CD14-positive monocyte (primary cell): ENCODE measurements at regions not wholly inside any gene's neighbourhood (a gene's known extent, or its start where the extent isn't known, plus 50 kb on each side); places are given as distances from the start of the nearest gene placed in this dataset.
A peak's percentile ranks its signal among the peaks of the same experiment; 100 is the strongest.

ENCODE experiments used
- DNase-seq, 3 donors: peaks; one replicate each; pipeline ENCODE4 v3.0.0-alpha.2; 2011 to 2022
- H2AFZ ChIP-seq: 2 replicates; pipeline ENCODE4 v1.6.0; 2012; ENCODE audit warnings: mild to moderate bottlenecking, low read depth, low read length, inconsistent platforms; ENCODE audit not compliant: insufficient read depth, poor library complexity, severe bottlenecking
- H3K27ac ChIP-seq, 2 donors: 1 replicate in 1 of 2; 2 replicates in 1 of 2; pipeline ENCODE4 v1.5.1; 2012 to 2013; ENCODE audit warnings: low read length in 2 of 2, control low read depth in 1 of 2, inconsistent platforms in 1 of 2, low read depth in 1 of 2, mild to moderate bottlenecking in 1 of 2
- H3K27me3 ChIP-seq, 2 donors: one replicate each; pipeline versions ENCODE4 v1.6.0 to v1.6.1; 2011 to 2013; ENCODE audit warnings: low read length in 2 of 2; ENCODE audit not compliant: control insufficient read depth in 2 of 2, insufficient read depth in 2 of 2
- H3K36me3 ChIP-seq, 2 donors: replicated peaks in 1 of 2; 1 replicate in 1 of 2; 2 replicates in 1 of 2; pipeline versions ENCODE4 v1.5.1 to v1.6.1; 2012 to 2013; ENCODE audit warnings: low read length in 2 of 2, control low read depth in 1 of 2, inconsistent platforms in 1 of 2, mild to moderate bottlenecking in 1 of 2; ENCODE audit not compliant: insufficient read depth in 2 of 2, control insufficient read depth in 1 of 2
- H3K4me1 ChIP-seq, 2 donors: 1 replicate in 1 of 2; 2 replicates in 1 of 2; pipeline versions ENCODE4 v1.5.1 to v1.6.1; 2012 to 2013; ENCODE audit warnings: low read length in 2 of 2, control low read depth in 1 of 2, inconsistent platforms in 1 of 2, mild to moderate bottlenecking in 1 of 2, moderate library complexity in 1 of 2; ENCODE audit not compliant: insufficient read depth in 2 of 2, control insufficient read depth in 1 of 2
- H3K4me2 ChIP-seq: replicated peaks from 2 replicates; pipeline ENCODE3; 2012; ENCODE audit warnings: low read length, moderate library complexity, mild to moderate bottlenecking; ENCODE audit not compliant: poor library complexity, severe bottlenecking; ENCODE audit errors: extremely low read depth
- H3K4me3 ChIP-seq, 3 experiments: fragments of 200-600 bp in 1 of 3; sonication (generic) in 1 of 3; replicated peaks in 1 of 3; 1 replicate in 2 of 3; 2 replicates in 1 of 3; pipeline ENCODE4 v1.5.1; 2011 to 2013; ENCODE audit warnings: low read length in 3 of 3, mild to moderate bottlenecking in 3 of 3, control low read depth in 2 of 3, low read depth in 2 of 3, inconsistent platforms in 1 of 3, moderate library complexity in 1 of 3
- H3K79me2 ChIP-seq: 2 replicates; pipeline ENCODE4 v1.6.0; 2012; ENCODE audit warnings: mild to moderate bottlenecking, control low read depth, inconsistent platforms, low read length, moderate library complexity; ENCODE audit not compliant: insufficient read depth
- H3K9ac ChIP-seq: 2 replicates; pipeline ENCODE4 v1.6.0; 2017; ENCODE audit warnings: low read length, mild to moderate bottlenecking; ENCODE audit not compliant: insufficient read depth, poor library complexity, severe bottlenecking
- H3K9me3 ChIP-seq, 2 donors: replicated peaks in 1 of 2; 1 replicate in 1 of 2; 2 replicates in 1 of 2; pipeline versions ENCODE4 v1.5.1 to v1.6.1; 2012 to 2013; ENCODE audit warnings: low read length in 2 of 2, control low read depth in 1 of 2; ENCODE audit not compliant: control insufficient read depth in 1 of 2, insufficient read depth in 1 of 2
- H4K20me1 ChIP-seq: 2 replicates; pipeline ENCODE4 v1.6.0; 2012; ENCODE audit warnings: mild to moderate bottlenecking, low read length, control low read depth, moderate library complexity; ENCODE audit not compliant: insufficient read depth
- H3K27ac Mint-ChIP-seq, 7 donors: one replicate each; pipeline ENCODE4 v1.8.0; 2020; ENCODE audit warnings: mild to moderate bottlenecking in 7 of 7, mixed read lengths in 7 of 7, moderate library complexity in 6 of 7, inconsistent platforms in 2 of 7
- H3K27me3 Mint-ChIP-seq, 3 donors: one replicate each; pipeline ENCODE4 v1.8.0; 2021 to 2022; ENCODE audit warnings: low read depth in 3 of 3, mild to moderate bottlenecking in 3 of 3, mixed read lengths in 3 of 3, moderate library complexity in 3 of 3, inconsistent platforms in 1 of 3
- H3K36me3 Mint-ChIP-seq, 2 donors: one replicate each; pipeline ENCODE4 v1.8.0; 2020; ENCODE audit warnings: mixed read lengths in 2 of 2, inconsistent platforms in 1 of 2, mild to moderate bottlenecking in 1 of 2
- H3K4me1 Mint-ChIP-seq: one replicate; pipeline ENCODE4 v1.8.0; 2020; ENCODE audit warnings: mild to moderate bottlenecking, mixed read lengths
- H3K4me3 Mint-ChIP-seq, 2 donors: one replicate each; pipeline ENCODE4 v1.8.0; 2020; ENCODE audit warnings: mild to moderate bottlenecking in 2 of 2, mixed read lengths in 2 of 2, moderate library complexity in 1 of 2
- H3K9me3 Mint-ChIP-seq, 7 donors: one replicate each; pipeline ENCODE4 v1.8.0; 2020 to 2022; ENCODE audit warnings: mixed read lengths in 7 of 7, mild to moderate bottlenecking in 6 of 7, moderate library complexity in 6 of 7, inconsistent platforms in 2 of 7
- WGBS: methylation state at CpG from one replicate; pipeline ENCODE4 v1.1.5; 2013; ENCODE audit warnings: missing lambda C conversion rate; ENCODE audit not compliant: insufficient coverage; 5-methylcytosine and 5-hydroxymethylcytosine counted together
- intact Hi-C, 2 donors: fragments of 100-400 bp; cut with micrococcal nuclease; formaldehyde crosslinking; loops; one replicate each; pipeline versions ENCODE4 v1.15.0 to v1.15.1; 2023
- TF ChIP-seq, protein P1 (sequence below): fragments of 200-600 bp; IDR thresholded peaks from one replicate; pipeline ENCODE4 v1.8.0; 2022; ENCODE audit warnings: antibody characterized with exemption, mild to moderate bottlenecking

DNA sequence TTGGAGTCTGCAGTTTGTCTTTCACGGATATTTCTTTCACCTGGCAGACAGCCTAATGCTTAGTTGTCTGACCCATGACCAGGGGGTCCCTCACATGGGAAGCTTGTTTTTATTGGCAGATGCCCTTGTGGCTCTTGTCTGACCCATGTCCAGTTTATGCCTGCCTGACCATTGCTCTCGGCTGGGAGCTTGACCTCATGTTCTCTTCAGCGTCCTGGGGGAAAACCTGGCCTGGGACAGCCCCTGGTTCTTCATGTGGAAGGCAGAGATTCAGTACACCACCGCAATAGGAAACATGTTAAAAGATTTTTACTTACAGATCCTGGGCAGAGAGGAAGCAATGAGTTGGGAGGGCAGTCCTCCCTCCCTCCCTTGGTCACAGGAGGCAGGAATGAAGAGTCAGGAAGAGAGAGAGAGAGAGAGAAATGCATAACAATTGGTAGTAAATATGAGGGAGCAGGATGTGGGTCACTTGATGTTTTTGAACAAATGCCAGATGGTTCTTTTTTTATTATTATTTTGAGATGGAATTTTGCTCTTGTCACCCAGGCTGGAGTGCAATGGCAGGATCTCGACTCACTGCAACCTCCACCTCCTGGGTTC, 302.7 kb upstream of the MYOCD start:
- Histone ChIP-seq H3K4me1 (no peaks in the 10 kb centered on the region), H3K4me3 (no peak overlapping the region), H4K20me1 (no peaks in the 10 kb centered on the region), H3K79me2 (no peaks in the 10 kb centered on the region), H3K9ac (no peak overlapping the region), H3K27ac (no peak overlapping the region), H3K27me3 (no peaks in the 10 kb centered on the region), H3K9me3 (peaks cover 24 to 34% of the 10 kb centered on the region in 2 donors), H2AFZ (no peak overlapping the region), H3K36me3 (no peaks in the 10 kb centered on the region), H3K4me2 (no peak overlapping the region)
- intact Hi-C loops, result no loop called here
- no peak overlapping the region for H3K4me3 Mint-ChIP-seq
- peaks cover 0 to 2% (median 0%) of the 10 kb centered on the region in 3 donors for H3K27me3 Mint-ChIP-seq
- peaks cover 8 to 30% (median 28%) of the 10 kb centered on the region in 7 donors for H3K9me3 Mint-ChIP-seq
- no peak for DNase-seq
- no peaks in the 10 kb centered on the region for H3K4me1 Mint-ChIP-seq
- WGBS, result 81% methylated on average over 3 of the region's 5 CpGs
- TF ChIP-seq, protein P1, sequence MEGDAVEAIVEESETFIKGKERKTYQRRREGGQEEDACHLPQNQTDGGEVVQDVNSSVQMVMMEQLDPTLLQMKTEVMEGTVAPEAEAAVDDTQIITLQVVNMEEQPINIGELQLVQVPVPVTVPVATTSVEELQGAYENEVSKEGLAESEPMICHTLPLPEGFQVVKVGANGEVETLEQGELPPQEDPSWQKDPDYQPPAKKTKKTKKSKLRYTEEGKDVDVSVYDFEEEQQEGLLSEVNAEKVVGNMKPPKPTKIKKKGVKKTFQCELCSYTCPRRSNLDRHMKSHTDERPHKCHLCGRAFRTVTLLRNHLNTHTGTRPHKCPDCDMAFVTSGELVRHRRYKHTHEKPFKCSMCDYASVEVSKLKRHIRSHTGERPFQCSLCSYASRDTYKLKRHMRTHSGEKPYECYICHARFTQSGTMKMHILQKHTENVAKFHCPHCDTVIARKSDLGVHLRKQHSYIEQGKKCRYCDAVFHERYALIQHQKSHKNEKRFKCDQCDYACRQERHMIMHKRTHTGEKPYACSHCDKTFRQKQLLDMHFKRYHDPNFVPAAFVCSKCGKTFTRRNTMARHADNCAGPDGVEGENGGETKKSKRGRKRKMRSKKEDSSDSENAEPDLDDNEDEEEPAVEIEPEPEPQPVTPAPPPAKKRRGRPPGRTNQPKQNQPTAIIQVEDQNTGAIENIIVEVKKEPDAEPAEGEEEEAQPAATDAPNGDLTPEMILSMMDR, result no peak
- peak overlapping the region in 1 of 7 donors; percentile 5 for H3K27ac Mint-ChIP-seq
- H3K36me3 Mint-ChIP-seq, result no peaks in the 10 kb centered on the region

DNA sequence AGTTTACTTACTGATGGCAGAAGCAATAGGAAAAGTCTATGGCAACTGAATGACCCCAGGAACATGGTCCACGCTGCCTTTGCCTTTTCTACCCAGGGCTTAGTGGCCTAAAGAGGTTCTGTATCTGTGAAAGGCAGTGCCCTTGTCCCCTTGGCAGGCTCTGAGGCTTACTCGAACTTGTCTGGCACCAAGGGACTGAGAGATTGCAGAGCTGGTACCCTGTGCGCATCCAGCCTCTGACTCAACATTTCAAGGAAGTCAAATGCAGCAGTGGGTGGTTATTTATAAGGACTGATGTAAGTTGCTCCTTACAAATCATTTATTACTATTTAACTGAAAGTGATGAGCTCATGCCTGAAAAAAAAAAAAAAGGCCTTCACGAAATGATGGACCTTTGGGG, 299.9 kb upstream of the MYOCD start:
- H3K27ac ChIP-seq, result no peak overlapping the region
- H3K4me2 ChIP-seq, result no peak overlapping the region
- H3K9ac ChIP-seq, result no peak overlapping the region
- no peak for DNase-seq
- H2AFZ ChIP-seq, result no peak overlapping the region
- H3K9me3 Mint-ChIP-seq, result peaks cover 8 to 28% (median 22%) of the 10 kb centered on the region in 7 donors
- TF ChIP-seq, protein P1, result no peak
- peaks cover 21 to 28% of the 10 kb centered on the region in 2 donors for H3K9me3 ChIP-seq
- H4K20me1 ChIP-seq, result no peaks in the 10 kb centered on the region
- 93% methylated on average over 2 of the region's 4 CpGs for WGBS
- no peaks in the 10 kb centered on the region for H3K4me1 ChIP-seq
- H3K27me3 Mint-ChIP-seq, result no peaks in the 10 kb centered on the region
- no peaks in the 10 kb centered on the region for H3K4me1 Mint-ChIP-seq
- intact Hi-C loops, result no loop called here
- H3K27me3 ChIP-seq, result no peaks in the 10 kb centered on the region
- no peaks in the 10 kb centered on the region for H3K36me3 Mint-ChIP-seq
- H3K27ac Mint-ChIP-seq, result no peak overlapping the region
- H3K4me3 Mint-ChIP-seq, result no peak overlapping the region
- no peak overlapping the region for H3K4me3 ChIP-seq
- no peaks in the 10 kb centered on the region for H3K79me2 ChIP-seq
- no peaks in the 10 kb centered on the region for H3K36me3 ChIP-seq
